ENCODE measurements at regions not wholly inside any gene's neighbourhood (a gene's known extent, or its start where the extent isn't known, plus 50 kb on each side); places are given as distances from the start of the nearest gene placed in this dataset.

- TF ChIP-seq CTCF (IDR thresholded peaks at IDR 0.05 in 2 of 3, conservative IDR thresholded peaks at IDR 0.05 in 1 of 3; ENCODE audit: insufficient read depth in 2 of 3, low read depth in 1 of 3, low read length in 3 of 3) (no peak), YBX1 (IDR thresholded peaks at IDR 0.05) (no peak), YY1 (IDR thresholded peaks at IDR 0.05; ENCODE audit: borderline replicate concordance in 1 of 3, control insufficient read depth in 1 of 3, extremely low read depth in 1 of 3, insufficient read depth in 3 of 3, insufficient read length in 1 of 3, insufficient replicate concordance in 2 of 3, low read depth in 1 of 3, low read length in 2 of 3) (no peak), ATF2 (CRISPR knock-in tag; IDR thresholded peaks at IDR 0.05) (no peak), FOXJ3 (CRISPR knock-in tag; IDR thresholded peaks at IDR 0.05) (no peak), E2F5 (CRISPR knock-in tag; IDR thresholded peaks at IDR 0.05) (no peak), ZNF175 (CRISPR knock-in tag; IDR thresholded peaks at IDR 0.05; ENCODE audit: low read depth) (no peak)
These were observed 120.2 kb downstream of the QRSL1 start for GRCh38 chr6:106749609-106750008.

All from K562 (cell line).